ENCODE measurements at regions not wholly inside any gene's neighbourhood (a gene's known extent, or its start where the extent isn't known, plus 50 kb on each side); places are given as distances from the start of the nearest gene placed in this dataset.

DNA sequence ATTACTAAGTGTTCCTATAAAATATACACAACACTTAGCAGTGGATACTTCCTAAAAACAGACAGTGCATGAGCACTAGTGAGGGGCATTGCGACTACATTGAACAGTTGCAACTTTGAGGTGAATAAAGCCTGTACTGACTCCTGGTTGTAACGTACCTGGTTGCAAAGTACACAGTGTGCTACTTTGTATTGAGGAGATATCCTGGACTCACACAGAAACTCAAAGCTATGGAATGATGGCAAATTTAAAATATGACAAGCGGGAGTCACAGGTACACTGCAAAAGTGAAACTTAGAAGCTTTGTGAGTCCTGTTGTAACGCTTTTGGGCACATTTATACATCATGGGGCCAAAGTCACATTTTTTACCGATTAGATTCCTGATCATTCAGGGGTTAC is 55.6 kb upstream of the HLA-A start:
- TF ChIP-seq, protein P1, sequence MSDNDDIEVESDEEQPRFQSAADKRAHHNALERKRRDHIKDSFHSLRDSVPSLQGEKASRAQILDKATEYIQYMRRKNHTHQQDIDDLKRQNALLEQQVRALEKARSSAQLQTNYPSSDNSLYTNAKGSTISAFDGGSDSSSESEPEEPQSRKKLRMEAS (IDR thresholded peaks at IDR 0.05; ENCODE audit: low read depth, low read length) = no peak
- no peak for TF ChIP-seq CTCF (IDR thresholded peaks at IDR 0.05; ENCODE audit: low read depth, low read length)
- TF ChIP-seq POLR2A (IDR thresholded peaks at IDR 0.05; ENCODE audit: extremely low read depth, insufficient read length) = no peak
